ENCODE measurements at regions not wholly inside any gene's neighbourhood (a gene's known extent, or its start where the extent isn't known, plus 50 kb on each side); places are given as distances from the start of the nearest gene placed in this dataset.

DNA sequence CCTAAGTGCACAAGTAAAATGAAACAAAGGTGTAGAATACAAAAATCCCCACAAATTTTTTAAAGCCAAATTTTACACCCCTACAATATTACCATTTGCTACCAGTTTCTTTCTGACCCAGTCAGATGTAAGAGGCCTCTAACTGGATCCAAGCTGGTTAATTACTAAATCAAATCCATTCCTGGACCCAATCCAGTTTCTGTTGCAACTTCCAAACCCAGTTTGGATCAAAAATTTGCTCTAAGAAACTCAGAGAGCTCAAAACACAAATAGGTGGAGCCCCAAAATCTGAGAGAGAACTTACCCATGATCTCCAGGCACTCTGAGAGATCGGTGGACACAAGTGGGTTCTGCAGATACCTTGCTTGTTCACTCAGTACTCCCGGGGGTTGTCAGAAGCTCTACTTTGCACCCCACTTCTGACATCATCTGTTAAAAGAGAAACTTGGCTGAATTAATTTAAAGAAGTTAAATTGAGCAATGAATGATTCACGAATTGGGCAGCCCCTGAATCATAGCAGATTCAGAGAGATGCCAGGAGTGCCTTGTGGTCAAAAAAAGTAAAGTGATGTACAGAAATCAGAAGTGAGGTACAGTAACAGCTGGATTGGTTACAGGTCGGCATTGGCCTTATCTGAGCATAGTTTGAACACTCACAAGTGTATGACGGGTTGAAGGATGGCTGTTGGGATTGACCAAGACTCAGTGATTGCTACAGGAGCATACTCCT is 448.0 kb downstream of the KCNT2 start:
- Histone ChIP-seq H3K4me3 (ENCODE audit: low read depth, low read length, poor library complexity, severe bottlenecking) (no peak overlapping the region), H3K9me3 (ENCODE audit: low read length) (no peaks in the 10 kb centered on the region), H2AFZ (ENCODE audit: low read length) (no peak overlapping the region), H4K20me1 (ENCODE audit: insufficient read depth, low read length) (no peaks in the 10 kb centered on the region), H3K4me2 (ENCODE audit: low read length) (no peak overlapping the region), H3K79me2 (ENCODE audit: insufficient read depth, low read length) (no peaks in the 10 kb centered on the region), H3K27me3 (ENCODE audit: insufficient read depth, low read length) (no peaks in the 10 kb centered on the region), H3K9ac (ENCODE audit: low read length) (no peak overlapping the region), H3K4me1 (ENCODE audit: insufficient read depth, low read length, severe bottlenecking) (no peaks in the 10 kb centered on the region), H3K36me3 (ENCODE audit: insufficient read depth, low read length) (no peaks in the 10 kb centered on the region), H3K27ac (ENCODE audit: low read depth, low read length, poor library complexity, severe bottlenecking) (no peak overlapping the region), H3F3A (ENCODE audit: insufficient read depth, low read length) (no peaks in the 10 kb centered on the region), H3K9me2 (ENCODE audit: low read depth, low read length) (no peaks in the 10 kb centered on the region)
- TF ChIP-seq, protein P1, sequence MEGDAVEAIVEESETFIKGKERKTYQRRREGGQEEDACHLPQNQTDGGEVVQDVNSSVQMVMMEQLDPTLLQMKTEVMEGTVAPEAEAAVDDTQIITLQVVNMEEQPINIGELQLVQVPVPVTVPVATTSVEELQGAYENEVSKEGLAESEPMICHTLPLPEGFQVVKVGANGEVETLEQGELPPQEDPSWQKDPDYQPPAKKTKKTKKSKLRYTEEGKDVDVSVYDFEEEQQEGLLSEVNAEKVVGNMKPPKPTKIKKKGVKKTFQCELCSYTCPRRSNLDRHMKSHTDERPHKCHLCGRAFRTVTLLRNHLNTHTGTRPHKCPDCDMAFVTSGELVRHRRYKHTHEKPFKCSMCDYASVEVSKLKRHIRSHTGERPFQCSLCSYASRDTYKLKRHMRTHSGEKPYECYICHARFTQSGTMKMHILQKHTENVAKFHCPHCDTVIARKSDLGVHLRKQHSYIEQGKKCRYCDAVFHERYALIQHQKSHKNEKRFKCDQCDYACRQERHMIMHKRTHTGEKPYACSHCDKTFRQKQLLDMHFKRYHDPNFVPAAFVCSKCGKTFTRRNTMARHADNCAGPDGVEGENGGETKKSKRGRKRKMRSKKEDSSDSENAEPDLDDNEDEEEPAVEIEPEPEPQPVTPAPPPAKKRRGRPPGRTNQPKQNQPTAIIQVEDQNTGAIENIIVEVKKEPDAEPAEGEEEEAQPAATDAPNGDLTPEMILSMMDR (IDR thresholded peaks at IDR 0.05; ENCODE audit: low read length), result no peak
- no peak for TF ChIP-seq EZH2 (IDR thresholded peaks at IDR 0.05; ENCODE audit: borderline replicate concordance, low read length)

DNA sequence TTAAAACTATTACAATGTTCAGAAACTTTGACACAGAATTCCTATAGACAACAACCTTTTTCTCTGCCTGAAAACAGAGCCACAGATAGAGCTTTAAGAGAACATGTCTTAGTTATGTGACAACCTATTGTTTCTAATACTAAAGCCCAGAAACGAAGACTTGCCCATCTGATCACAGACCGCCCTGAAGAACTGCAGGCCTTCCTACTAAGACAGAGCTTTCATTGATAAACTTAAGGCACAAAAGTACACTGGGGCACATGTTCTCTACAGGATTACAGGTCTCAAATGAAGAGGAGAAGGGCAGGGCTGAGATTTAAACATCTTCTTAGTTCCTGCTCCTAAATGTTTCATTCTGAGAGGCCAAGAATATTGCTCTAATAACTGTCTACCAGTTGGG is 452.7 kb downstream of the KCNT2 start:
- H2AFZ ChIP-seq (ENCODE audit: low read length), result no peak overlapping the region
- no peak overlapping the region for H3K9ac ChIP-seq (ENCODE audit: low read length)
- no peak overlapping the region for H3K4me3 ChIP-seq (ENCODE audit: low read depth, low read length, poor library complexity, severe bottlenecking)
- H3K9me3 ChIP-seq (ENCODE audit: low read length), result no peaks in the 10 kb centered on the region
- H3K4me1 ChIP-seq (ENCODE audit: insufficient read depth, low read length, severe bottlenecking), result no peaks in the 10 kb centered on the region
- H3K27me3 ChIP-seq (ENCODE audit: insufficient read depth, low read length), result no peaks in the 10 kb centered on the region
- no peaks in the 10 kb centered on the region for H4K20me1 ChIP-seq (ENCODE audit: insufficient read depth, low read length)
- H3K36me3 ChIP-seq (ENCODE audit: insufficient read depth, low read length), result no peaks in the 10 kb centered on the region
- TF ChIP-seq, protein P1 (IDR thresholded peaks at IDR 0.05; ENCODE audit: low read length), result no peak
- no peak for TF ChIP-seq EZH2 (IDR thresholded peaks at IDR 0.05; ENCODE audit: borderline replicate concordance, low read length)
- H3F3A ChIP-seq (ENCODE audit: insufficient read depth, low read length), result no peaks in the 10 kb centered on the region
- no peaks in the 10 kb centered on the region for H3K79me2 ChIP-seq (ENCODE audit: insufficient read depth, low read length)
- no peaks in the 10 kb centered on the region for H3K9me2 ChIP-seq (ENCODE audit: low read depth, low read length)
- no peak overlapping the region for H3K4me2 ChIP-seq (ENCODE audit: low read length)
- no peak overlapping the region for H3K27ac ChIP-seq (ENCODE audit: low read depth, low read length, poor library complexity, severe bottlenecking)

DNA sequence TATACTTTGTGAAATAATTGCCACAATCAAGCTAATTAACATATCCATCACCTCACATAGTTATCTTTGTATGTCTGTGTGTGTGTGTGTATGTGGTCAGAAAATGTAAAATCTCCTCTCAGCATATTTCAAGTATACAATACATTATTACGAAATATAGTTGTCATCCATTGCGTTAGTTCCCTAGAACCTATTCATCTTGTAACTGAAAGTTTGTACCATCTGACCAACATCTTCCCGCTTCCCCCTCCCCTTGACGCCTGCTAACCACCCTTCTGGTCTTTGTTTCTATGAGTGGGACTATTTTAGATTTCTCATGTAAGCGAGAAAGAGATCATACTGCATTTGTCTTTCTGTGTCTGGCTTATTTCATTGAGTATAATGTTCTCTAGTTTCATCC is 455.3 kb downstream of the KCNT2 start:
- H3F3A ChIP-seq (ENCODE audit: insufficient read depth, low read length), result no peaks in the 10 kb centered on the region
- no peak overlapping the region for H3K27ac ChIP-seq (ENCODE audit: low read depth, low read length, poor library complexity, severe bottlenecking)
- H3K9me2 ChIP-seq (ENCODE audit: low read depth, low read length), result no peaks in the 10 kb centered on the region
- H2AFZ ChIP-seq (ENCODE audit: low read length), result no peak overlapping the region
- H3K36me3 ChIP-seq (ENCODE audit: insufficient read depth, low read length), result no peaks in the 10 kb centered on the region
- no peaks in the 10 kb centered on the region for H3K79me2 ChIP-seq (ENCODE audit: insufficient read depth, low read length)
- H4K20me1 ChIP-seq (ENCODE audit: insufficient read depth, low read length), result no peaks in the 10 kb centered on the region
- TF ChIP-seq, protein P1 (IDR thresholded peaks at IDR 0.05; ENCODE audit: low read length), result no peak
- TF ChIP-seq EZH2 (IDR thresholded peaks at IDR 0.05; ENCODE audit: borderline replicate concordance, low read length), result no peak
- no peaks in the 10 kb centered on the region for H3K9me3 ChIP-seq (ENCODE audit: low read length)
- H3K9ac ChIP-seq (ENCODE audit: low read length), result no peak overlapping the region
- H3K27me3 ChIP-seq (ENCODE audit: insufficient read depth, low read length), result no peaks in the 10 kb centered on the region
- no peak overlapping the region for H3K4me2 ChIP-seq (ENCODE audit: low read length)
- H3K4me1 ChIP-seq (ENCODE audit: insufficient read depth, low read length, severe bottlenecking), result no peaks in the 10 kb centered on the region
- no peak overlapping the region for H3K4me3 ChIP-seq (ENCODE audit: low read depth, low read length, poor library complexity, severe bottlenecking)
